OCI-LY7 (cell line): ENCODE measurements at regions not wholly inside any gene's neighbourhood (a gene's known extent, or its start where the extent isn't known, plus 50 kb on each side); places are given as distances from the start of the nearest gene placed in this dataset.

Source experiments
- BruUV-seq: library from RNA; stranded (reverse); fragments of 400-500 nt; replicated peaks from 2 replicates; lab custom pipeline; 2021; lab: Mats Ljungman, UMichigan
- CTCF ChIA-PET: fragments of 300-600 bp; sonication (Branson Sonifier 250); formaldehyde crosslinking; loops from one replicate; lab custom pipeline; 2022; ENCODE audit warnings: antibody characterized with exemption; ENCODE audit not compliant: unreplicated experiment; lab: Charles Lee
- POLR2A ChIA-PET: fragments of 300-600 bp; sonication (Branson Sonifier 250); formaldehyde crosslinking; loops from one replicate; lab custom pipeline; 2022; ENCODE audit warnings: antibody characterized with exemption; lab: Charles Lee
- DNase-seq: peaks from one replicate; pipeline ENCODE4 v3.0.0-alpha.2; 2015; ENCODE audit warnings: low spot score
- H2AFZ ChIP-seq: fragments of 200-600 bp; sonication (generic), shearing (Covaris generic); 2 replicates; pipeline ENCODE4 v1.6.1; 2014; ENCODE audit warnings: mild to moderate bottlenecking, antibody characterized with exemption, low read length, moderate library complexity
- H3K27ac ChIP-seq: fragments of 200-600 bp; sonication (generic); 2 replicates; pipeline ENCODE4 v1.5.1; 2014; ENCODE audit warnings: mixed run types, low read depth, mild to moderate bottlenecking, moderate library complexity, low read length, inconsistent platforms; ENCODE audit not compliant: poor library complexity, severe bottlenecking
- H3K36me3 ChIP-seq: fragments of 200-600 bp; sonication (generic); 2 replicates; pipeline ENCODE4 v1.6.1; 2014; ENCODE audit warnings: mild to moderate bottlenecking, antibody characterized with exemption, low read length, moderate library complexity, mixed read lengths; ENCODE audit not compliant: insufficient read depth
- H3K4me1 ChIP-seq: fragments of 200-600 bp; sonication (generic); 2 replicates; pipeline ENCODE4 v1.5.1; 2014; ENCODE audit warnings: mild to moderate bottlenecking, low read length; ENCODE audit not compliant: insufficient read depth, poor library complexity, severe bottlenecking
- H3K4me2 ChIP-seq: fragments of 200-600 bp; sonication (generic); 2 replicates; pipeline ENCODE4 v1.6.1; 2014; ENCODE audit warnings: mild to moderate bottlenecking, low read length
- H3K4me3 ChIP-seq: fragments of 200-600 bp; sonication (generic); 2 replicates; pipeline ENCODE4 v1.5.1; 2014; ENCODE audit warnings: mild to moderate bottlenecking, low read depth, low read length; ENCODE audit not compliant: poor library complexity, severe bottlenecking
- H3K79me2 ChIP-seq: fragments of 200-600 bp; sonication (generic); 2 replicates; pipeline ENCODE4 v1.6.1; 2016; ENCODE audit warnings: low read depth, mild to moderate bottlenecking, low read length, moderate library complexity, mixed read lengths; ENCODE audit not compliant: insufficient read depth
- H3K9me2 ChIP-seq: fragments of 200-600 bp; sonication (generic); 2 replicates; pipeline ENCODE4 v1.6.1; 2016; ENCODE audit warnings: mild to moderate bottlenecking, low read length, mixed read lengths; ENCODE audit not compliant: insufficient read depth
- H3K9me3 ChIP-seq: fragments of 200-600 bp; sonication (generic); 2 replicates; pipeline ENCODE4 v1.6.1; 2014; ENCODE audit warnings: mild to moderate bottlenecking, mixed run types, low read length, mixed read lengths
- H4K20me1 ChIP-seq: fragments of 200-600 bp; sonication (generic); 2 replicates; pipeline ENCODE4 v1.6.1; 2014; ENCODE audit warnings: mild to moderate bottlenecking, antibody characterized with exemption, low read length, moderate library complexity, mixed read lengths; ENCODE audit not compliant: insufficient read depth
- EZH2phosphoT487 ChIP-seq: fragments of 200-600 bp; sonication (generic); IDR thresholded peaks from 2 replicates; pipeline ENCODE4 v1.6.1; 2018; ENCODE audit warnings: low read depth, borderline replicate concordance, mild to moderate bottlenecking, mixed run types, antibody characterized with exemption, low read length, moderate library complexity, mixed read lengths
- intact Hi-C: fragments of 100-400 bp; cut with micrococcal nuclease; formaldehyde crosslinking; loops from one replicate; pipeline ENCODE4 v1.10.0; 2022; ENCODE audit not compliant: unreplicated experiment
- TF ChIP-seq, protein P1 (sequence below): fragments of 200-600 bp; sonication (generic); conservative IDR thresholded peaks from 2 replicates; pipeline ENCODE4 v1.5.1; 2014; ENCODE audit warnings: mild to moderate bottlenecking, antibody characterized with exemption, low read length, moderate library complexity, mixed read lengths

DNA sequence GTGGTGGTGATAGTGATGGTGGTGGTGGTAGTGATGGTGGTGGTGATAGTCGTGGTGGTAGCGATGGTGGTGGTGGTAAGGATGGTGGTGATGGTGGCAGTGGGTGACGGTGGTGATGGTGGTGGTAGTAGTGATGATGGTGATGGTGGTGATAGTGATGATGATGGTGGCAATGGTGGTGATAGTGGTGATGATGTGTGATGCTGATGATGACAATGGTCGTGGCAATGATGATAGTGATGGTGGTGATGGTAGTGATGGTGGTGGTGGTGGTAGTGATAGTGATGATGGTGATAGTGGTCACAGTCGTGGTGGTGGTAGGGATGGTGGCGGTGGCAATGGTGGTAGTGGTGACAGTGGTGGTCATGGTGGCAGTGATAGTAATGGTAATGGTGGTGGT lies 243.9 kb upstream of the RAB6C start:
- CTCF ChIA-PET = no interaction called here
- Histone ChIP-seq H3K36me3 (no peaks in the 10 kb centered on the region), H3K4me2 (no peak overlapping the region), H2AFZ (no peak overlapping the region), H3K9me2 (no peaks in the 10 kb centered on the region), H3K79me2 (no peaks in the 10 kb centered on the region), H4K20me1 (no peaks in the 10 kb centered on the region), H3K9me3 (no peaks in the 10 kb centered on the region), H3K27ac (no peak overlapping the region), H3K4me3 (no peak overlapping the region), H3K4me1 (no peaks in the 10 kb centered on the region)
- no peak for TF ChIP-seq EZH2phosphoT487
- TF ChIP-seq, protein P1, sequence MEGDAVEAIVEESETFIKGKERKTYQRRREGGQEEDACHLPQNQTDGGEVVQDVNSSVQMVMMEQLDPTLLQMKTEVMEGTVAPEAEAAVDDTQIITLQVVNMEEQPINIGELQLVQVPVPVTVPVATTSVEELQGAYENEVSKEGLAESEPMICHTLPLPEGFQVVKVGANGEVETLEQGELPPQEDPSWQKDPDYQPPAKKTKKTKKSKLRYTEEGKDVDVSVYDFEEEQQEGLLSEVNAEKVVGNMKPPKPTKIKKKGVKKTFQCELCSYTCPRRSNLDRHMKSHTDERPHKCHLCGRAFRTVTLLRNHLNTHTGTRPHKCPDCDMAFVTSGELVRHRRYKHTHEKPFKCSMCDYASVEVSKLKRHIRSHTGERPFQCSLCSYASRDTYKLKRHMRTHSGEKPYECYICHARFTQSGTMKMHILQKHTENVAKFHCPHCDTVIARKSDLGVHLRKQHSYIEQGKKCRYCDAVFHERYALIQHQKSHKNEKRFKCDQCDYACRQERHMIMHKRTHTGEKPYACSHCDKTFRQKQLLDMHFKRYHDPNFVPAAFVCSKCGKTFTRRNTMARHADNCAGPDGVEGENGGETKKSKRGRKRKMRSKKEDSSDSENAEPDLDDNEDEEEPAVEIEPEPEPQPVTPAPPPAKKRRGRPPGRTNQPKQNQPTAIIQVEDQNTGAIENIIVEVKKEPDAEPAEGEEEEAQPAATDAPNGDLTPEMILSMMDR = no peak
- no peak for DNase-seq
- no TSS peak for BruUV-seq
- intact Hi-C loops = no loop called here
- POLR2A ChIA-PET = no interaction called here

DNA sequence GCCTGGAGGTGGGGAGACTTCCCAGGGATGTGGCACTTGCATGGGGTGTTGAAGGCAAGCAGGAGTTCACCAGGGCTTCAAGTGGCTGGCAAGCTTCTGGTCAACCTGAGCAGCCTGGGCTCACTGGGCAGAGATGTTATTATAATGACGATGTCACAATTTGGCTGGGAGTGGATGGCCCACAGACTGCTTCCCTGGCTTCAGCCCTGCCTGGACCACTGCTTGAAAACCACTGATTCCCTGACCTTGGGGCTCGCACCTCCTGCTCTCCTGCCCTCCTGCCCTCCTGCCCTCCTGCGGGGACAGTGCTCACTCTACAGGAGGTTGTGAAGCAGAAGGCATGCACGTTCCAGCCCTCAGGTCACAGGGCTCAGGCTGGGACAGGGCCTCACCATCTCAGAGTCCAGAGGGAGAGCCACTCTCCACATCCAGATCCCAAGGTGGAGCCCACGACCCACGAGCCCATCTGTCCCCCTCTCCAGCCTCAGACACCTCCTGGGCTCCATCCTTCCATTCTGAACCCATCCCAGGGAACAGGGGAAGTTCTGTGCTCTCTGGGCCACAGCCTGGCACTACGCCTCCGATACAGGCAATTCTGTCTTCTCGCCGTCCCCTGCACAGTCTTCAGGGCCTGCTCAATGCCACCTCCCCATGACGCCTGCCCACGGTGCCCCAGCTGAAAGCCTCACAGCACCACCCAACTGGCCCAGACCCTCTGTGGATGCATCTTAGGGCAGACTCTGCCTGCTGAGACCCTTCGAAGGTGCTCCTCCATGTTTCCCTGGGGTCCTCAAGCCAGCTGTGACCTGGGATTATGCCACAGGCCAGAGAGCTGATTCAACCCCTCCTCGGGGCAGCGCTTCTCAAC lies 241.6 kb upstream of the RAB6C start:
- H2AFZ ChIP-seq = no peak overlapping the region

DNA sequence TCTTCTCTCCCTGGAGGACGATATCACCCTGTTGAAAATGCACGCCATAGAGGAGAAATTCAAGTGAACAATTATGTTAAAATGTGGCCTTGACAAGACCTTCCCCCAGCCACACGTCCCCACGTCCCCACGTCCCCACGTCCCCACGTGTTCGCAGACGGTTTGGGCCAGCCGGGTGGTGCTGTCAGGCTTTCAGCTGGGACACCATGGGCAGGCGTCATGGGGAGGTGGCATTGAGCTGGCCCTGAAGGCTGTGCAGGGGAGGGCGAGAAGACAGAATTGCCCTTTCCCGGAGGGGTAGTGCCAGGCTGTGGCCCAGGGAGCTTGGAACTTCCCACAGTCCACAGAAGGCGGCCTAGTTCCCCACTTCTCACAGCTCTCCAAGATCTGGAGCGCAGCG lies 240.7 kb upstream of the RAB6C start:
- no TSS peak for BruUV-seq
- no peak overlapping the region for H2AFZ ChIP-seq
- no peaks in the 10 kb centered on the region for H3K9me3 ChIP-seq
- H3K9me2 ChIP-seq = no peaks in the 10 kb centered on the region
- DNase-seq = no peak
- H3K27ac ChIP-seq = no peak overlapping the region
- no peak overlapping the region for H3K4me2 ChIP-seq
- CTCF ChIA-PET = no interaction called here
- POLR2A ChIA-PET = no interaction called here
- no peaks in the 10 kb centered on the region for H4K20me1 ChIP-seq
- H3K4me3 ChIP-seq = no peak overlapping the region
- intact Hi-C loops = no loop called here
- no peaks in the 10 kb centered on the region for H3K79me2 ChIP-seq
- H3K36me3 ChIP-seq = no peaks in the 10 kb centered on the region
- no peak for TF ChIP-seq EZH2phosphoT487
- TF ChIP-seq, protein P1 = no peak
- H3K4me1 ChIP-seq = no peaks in the 10 kb centered on the region

More for the DNA sequence above, 241.6 kb upstream of the RAB6C start:
- no TSS peak for BruUV-seq
- Histone ChIP-seq H3K36me3 (no peaks in the 10 kb centered on the region), H4K20me1 (no peaks in the 10 kb centered on the region), H3K9me2 (no peaks in the 10 kb centered on the region), H3K9me3 (no peaks in the 10 kb centered on the region), H3K79me2 (no peaks in the 10 kb centered on the region), H3K27ac (no peak overlapping the region), H3K4me2 (no peak overlapping the region), H3K4me1 (no peaks in the 10 kb centered on the region), H3K4me3 (no peak overlapping the region)
- no peak for DNase-seq
- POLR2A ChIA-PET = no interaction called here
- no peak for TF ChIP-seq EZH2phosphoT487
- TF ChIP-seq, protein P1 = no peak
- CTCF ChIA-PET = no interaction called here
- intact Hi-C loops = no loop called here
